Osteocyte (in vitro differentiated cells): ENCODE measurements at regions not wholly inside any gene's neighbourhood (a gene's known extent, or its start where the extent isn't known, plus 50 kb on each side); places are given as distances from the start of the nearest gene placed in this dataset.

ENCODE experiments used
- DNase-seq: peaks from one replicate; pipeline ENCODE4 v3.0.0; 2021; ENCODE audit warnings: mixed read lengths; ENCODE audit not compliant: unreplicated experiment; ENCODE audit errors: extremely low spot score
- H3K27ac Mint-ChIP-seq: one replicate; pipeline ENCODE4 v1.8.0; 2021; ENCODE audit warnings: mild to moderate bottlenecking, mixed read lengths; ENCODE audit not compliant: unreplicated experiment
- H3K27me3 Mint-ChIP-seq: one replicate; pipeline ENCODE4 v1.8.0; 2021; ENCODE audit warnings: mixed read lengths; ENCODE audit not compliant: unreplicated experiment
- H3K36me3 Mint-ChIP-seq: one replicate; pipeline ENCODE4 v1.8.0; 2021; ENCODE audit warnings: mixed read lengths; ENCODE audit not compliant: unreplicated experiment
- H3K4me1 Mint-ChIP-seq: one replicate; pipeline ENCODE4 v1.8.0; 2021; ENCODE audit warnings: mixed read lengths; ENCODE audit not compliant: unreplicated experiment
- H3K4me3 Mint-ChIP-seq: one replicate; pipeline ENCODE4 v1.8.0; 2021; ENCODE audit warnings: mild to moderate bottlenecking, moderate library complexity, mixed read lengths; ENCODE audit not compliant: unreplicated experiment
- H3K9me3 Mint-ChIP-seq: one replicate; pipeline ENCODE4 v1.8.0; 2021; ENCODE audit warnings: mixed read lengths; ENCODE audit not compliant: unreplicated experiment
- TF ChIP-seq, protein P1 (sequence below): fragments of 200-600 bp; sonication (generic); IDR thresholded peaks from 2 replicates; pipeline ENCODE4 v1.5.0; 2021; ENCODE audit warnings: antibody characterized with exemption, mild to moderate bottlenecking, moderate library complexity

DNA sequence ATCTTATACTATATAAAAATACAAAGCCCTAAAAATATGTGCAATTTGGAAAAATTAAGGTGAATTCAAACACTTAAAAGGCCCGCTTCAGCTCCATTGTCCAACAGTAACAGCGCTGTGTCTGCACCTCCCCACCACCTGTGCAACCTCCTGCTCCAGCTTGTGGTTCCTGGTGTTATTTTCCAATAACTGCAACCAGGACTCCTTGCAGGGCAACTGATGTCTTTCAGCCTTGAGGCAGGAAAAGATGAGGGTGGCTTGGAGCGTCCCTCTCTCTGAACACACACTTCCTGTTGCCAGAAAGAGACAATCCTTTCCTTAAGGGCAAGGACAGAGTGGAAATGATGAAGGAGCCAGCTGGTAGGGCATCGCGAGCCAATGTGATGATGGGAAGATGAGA is 336.0 kb downstream of the GLRX3 start:
- peaks cover 45% of the 10 kb centered on the region for H3K9me3 Mint-ChIP-seq
- TF ChIP-seq, protein P1, sequence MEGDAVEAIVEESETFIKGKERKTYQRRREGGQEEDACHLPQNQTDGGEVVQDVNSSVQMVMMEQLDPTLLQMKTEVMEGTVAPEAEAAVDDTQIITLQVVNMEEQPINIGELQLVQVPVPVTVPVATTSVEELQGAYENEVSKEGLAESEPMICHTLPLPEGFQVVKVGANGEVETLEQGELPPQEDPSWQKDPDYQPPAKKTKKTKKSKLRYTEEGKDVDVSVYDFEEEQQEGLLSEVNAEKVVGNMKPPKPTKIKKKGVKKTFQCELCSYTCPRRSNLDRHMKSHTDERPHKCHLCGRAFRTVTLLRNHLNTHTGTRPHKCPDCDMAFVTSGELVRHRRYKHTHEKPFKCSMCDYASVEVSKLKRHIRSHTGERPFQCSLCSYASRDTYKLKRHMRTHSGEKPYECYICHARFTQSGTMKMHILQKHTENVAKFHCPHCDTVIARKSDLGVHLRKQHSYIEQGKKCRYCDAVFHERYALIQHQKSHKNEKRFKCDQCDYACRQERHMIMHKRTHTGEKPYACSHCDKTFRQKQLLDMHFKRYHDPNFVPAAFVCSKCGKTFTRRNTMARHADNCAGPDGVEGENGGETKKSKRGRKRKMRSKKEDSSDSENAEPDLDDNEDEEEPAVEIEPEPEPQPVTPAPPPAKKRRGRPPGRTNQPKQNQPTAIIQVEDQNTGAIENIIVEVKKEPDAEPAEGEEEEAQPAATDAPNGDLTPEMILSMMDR = no peak

DNA sequence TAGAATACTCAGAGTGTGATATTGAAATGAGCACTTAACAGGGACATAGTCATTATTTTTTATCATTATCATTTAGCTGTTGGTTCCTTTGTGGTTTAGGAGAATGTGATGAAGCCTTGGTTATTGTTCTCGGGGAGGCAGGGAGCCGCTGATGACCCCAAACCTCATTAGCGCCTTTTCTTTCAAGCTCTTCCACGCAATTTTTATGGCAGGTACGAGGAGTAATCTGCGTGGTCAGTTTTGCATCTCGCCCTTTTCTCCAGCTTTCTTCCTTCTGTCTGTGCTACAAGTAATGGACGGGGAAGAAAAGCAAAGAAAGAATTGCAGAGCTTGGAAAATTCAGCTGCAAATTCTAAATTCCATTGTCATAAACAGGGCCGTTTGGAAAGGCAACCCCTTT is 338.4 kb downstream of the GLRX3 start:
- Mint-ChIP-seq H3K27me3 (no peaks in the 10 kb centered on the region), H3K9me3 (peaks cover 38% of the 10 kb centered on the region), H3K27ac (no peak overlapping the region), H3K4me3 (no peak overlapping the region), H3K4me1 (no peaks in the 10 kb centered on the region), H3K36me3 (no peaks in the 10 kb centered on the region)
- TF ChIP-seq, protein P1 = no peak
- no peak for DNase-seq

More for the DNA sequence above, 336.0 kb downstream of the GLRX3 start:
- no peaks in the 10 kb centered on the region for H3K36me3 Mint-ChIP-seq
- H3K4me3 Mint-ChIP-seq = no peak overlapping the region
- no peak overlapping the region for H3K27ac Mint-ChIP-seq
- DNase-seq = no peak
- no peaks in the 10 kb centered on the region for H3K27me3 Mint-ChIP-seq
- no peaks in the 10 kb centered on the region for H3K4me1 Mint-ChIP-seq

DNA sequence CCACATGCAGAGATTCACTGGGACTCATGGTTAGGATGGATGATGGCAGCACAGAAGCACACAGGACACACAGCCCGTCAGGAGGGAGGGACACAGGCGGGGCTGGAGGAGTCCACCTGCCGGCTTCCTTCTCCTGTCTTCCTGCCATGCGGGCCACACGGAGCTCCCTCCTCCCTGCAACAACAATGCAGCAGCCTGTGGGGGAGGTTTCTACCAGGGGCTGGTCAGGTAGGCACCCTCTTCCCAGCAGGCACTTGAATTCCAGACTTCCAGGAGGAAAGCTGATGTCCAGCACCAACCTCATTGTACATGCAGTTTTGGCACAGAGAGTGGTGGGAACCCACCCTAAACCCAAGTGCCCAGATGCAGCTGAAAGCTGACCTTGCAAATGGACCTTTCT is 341.2 kb downstream of the GLRX3 start:
- Mint-ChIP-seq H3K4me3 (no peak overlapping the region), H3K9me3 (peaks cover 25% of the 10 kb centered on the region), H3K27me3 (no peaks in the 10 kb centered on the region), H3K36me3 (no peaks in the 10 kb centered on the region), H3K27ac (no peak overlapping the region), H3K4me1 (no peaks in the 10 kb centered on the region)
- DNase-seq = no peak
- TF ChIP-seq, protein P1 = no peak

DNA sequence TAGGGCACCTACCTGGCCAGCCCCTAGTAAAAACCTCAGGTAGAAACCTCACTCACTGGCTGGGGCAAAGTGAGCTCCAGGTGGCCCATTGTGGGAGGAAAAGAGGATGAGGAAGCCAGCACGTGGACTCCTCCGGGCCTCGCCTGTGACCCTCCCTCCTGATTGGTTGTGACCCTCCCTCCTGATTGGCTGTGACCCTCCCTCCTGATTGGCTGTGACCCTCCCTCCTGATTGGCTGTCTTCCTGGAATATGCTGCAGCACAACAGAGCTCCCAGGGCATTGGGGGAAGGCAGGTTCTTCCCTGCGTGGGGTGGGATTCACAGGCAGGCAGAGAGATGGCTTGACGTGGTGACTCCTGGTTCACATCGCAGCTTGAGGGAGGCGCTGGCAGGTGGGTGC is 343.0 kb downstream of the GLRX3 start:
- Mint-ChIP-seq H3K4me1 (no peaks in the 10 kb centered on the region), H3K36me3 (no peaks in the 10 kb centered on the region), H3K4me3 (no peak overlapping the region), H3K27me3 (no peaks in the 10 kb centered on the region), H3K27ac (no peak overlapping the region), H3K9me3 (peaks cover 24% of the 10 kb centered on the region)
- DNase-seq = no peak
- TF ChIP-seq, protein P1 = no peak

DNA sequence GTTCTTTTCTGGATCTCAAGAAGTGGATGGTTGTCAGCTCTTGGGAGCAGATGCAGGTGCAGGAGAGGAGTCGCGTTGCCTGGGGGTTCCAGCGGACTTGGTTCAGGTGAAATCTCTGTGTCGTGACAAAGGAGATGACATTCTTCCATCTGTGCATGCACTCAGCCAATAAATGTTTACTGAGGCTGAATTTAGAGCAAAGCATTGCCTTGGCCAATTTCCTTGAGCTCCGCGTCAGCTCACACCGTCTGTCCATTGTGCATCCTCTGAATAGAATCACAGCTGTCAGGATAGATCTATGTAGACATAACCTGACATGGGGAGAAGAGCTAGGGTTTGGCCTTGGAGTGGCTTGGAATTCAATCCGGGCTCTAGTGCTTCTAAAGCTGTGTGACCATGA is 343.7 kb downstream of the GLRX3 start:
- Mint-ChIP-seq H3K4me3 (no peak overlapping the region), H3K36me3 (no peaks in the 10 kb centered on the region), H3K27me3 (no peaks in the 10 kb centered on the region), H3K4me1 (no peaks in the 10 kb centered on the region), H3K9me3 (peaks cover 19% of the 10 kb centered on the region), H3K27ac (no peak overlapping the region)
- TF ChIP-seq, protein P1 = no peak
- no peak for DNase-seq
